ENCODE measurements at regions not wholly inside any gene's neighbourhood (a gene's known extent, or its start where the extent isn't known, plus 50 kb on each side); places are given as distances from the start of the nearest gene placed in this dataset.

GRCh38 chr5:65068410-65068809, 299.7 kb downstream of the CWC27 start:
- H3K27ac Mint-ChIP-seq: no peak overlapping the region
- POLR2A ChIA-PET: interaction anchor here (0.6 kb wide), 1 partner anchor 50 kb away, joined by 4 read pairs; no protein-coding TSS in a partner anchor
- no peak overlapping the region for H3K27ac ChIP-seq (ENCODE audit: low read depth, low read length)

GRCh38 chr5:65070026-65070425, 301.3 kb downstream of the CWC27 start:
- CTCF ChIA-PET: no interaction called here
- no peaks in the 10 kb centered on the region for H3K36me3 ChIP-seq (ENCODE audit: insufficient read depth, low read length)
- Mint-ChIP-seq H3K36me3 (peaks cover 0 to 2% (median 0%) of the 10 kb centered on the region in 3 donors), H3K27ac (peak overlapping the region in 1 of 8 donors; percentile 40), H3K9me3 (no peaks in the 10 kb centered on the region), H3K27me3 (peaks cover 3 to 22% of the 10 kb centered on the region in 2 donors), H3K4me1 (no peaks in the 10 kb centered on the region), H3K4me3 (no peak overlapping the region)
- no peaks in the 10 kb centered on the region for H3K4me1 ChIP-seq (ENCODE audit: insufficient read depth, low read length)
- POLR2A ChIA-PET: no interaction called here
- no peak overlapping the region for H3K27ac ChIP-seq (ENCODE audit: low read depth, low read length)
- no peak for DNase-seq
- H3K4me3 ChIP-seq (ENCODE audit: low read length): no peak overlapping the region
- H3K27me3 ChIP-seq (ENCODE audit: insufficient read depth, low read length, poor library complexity, severe bottlenecking): no peaks in the 10 kb centered on the region
- H3K9me3 ChIP-seq (ENCODE audit: low read length): no peaks in the 10 kb centered on the region

More at GRCh38 chr5:65068410-65068809, 299.7 kb downstream of the CWC27 start:
- Mint-ChIP-seq H3K4me1 (no peaks in the 10 kb centered on the region), H3K36me3 (peaks cover 0 to 2% (median 0%) of the 10 kb centered on the region in 3 donors), H3K27me3 (peaks cover 6 to 31% of the 10 kb centered on the region in 2 donors), H3K9me3 (no peaks in the 10 kb centered on the region), H3K4me3 (no peak overlapping the region)
- no peaks in the 10 kb centered on the region for H3K9me3 ChIP-seq (ENCODE audit: low read length)
- no peak for DNase-seq
- no peaks in the 10 kb centered on the region for H3K4me1 ChIP-seq (ENCODE audit: insufficient read depth, low read length)
- no peak overlapping the region for H3K4me3 ChIP-seq (ENCODE audit: low read length)
- CTCF ChIA-PET: no interaction called here
- H3K36me3 ChIP-seq (ENCODE audit: insufficient read depth, low read length): no peaks in the 10 kb centered on the region
- no peaks in the 10 kb centered on the region for H3K27me3 ChIP-seq (ENCODE audit: insufficient read depth, low read length, poor library complexity, severe bottlenecking)

GRCh38 chr5:65072850-65073249, 304.1 kb downstream of the CWC27 start:
- no peak overlapping the region for H3K27ac ChIP-seq (ENCODE audit: low read depth, low read length)
- CTCF ChIA-PET: interaction anchor here (1.1 to 2.4 kb wide), 2 partner anchors 8 to 10 kb away, joined by 3 to 5 read pairs; no protein-coding TSS in a partner anchor
- POLR2A ChIA-PET: no interaction called here

GRCh38 chr5:65073250-65073661, 304.5 kb downstream of the CWC27 start:
- Histone ChIP-seq H3K36me3 (ENCODE audit: insufficient read depth, low read length) (no peaks in the 10 kb centered on the region), H3K27ac (ENCODE audit: low read depth, low read length) (no peak overlapping the region), H3K4me1 (ENCODE audit: insufficient read depth, low read length) (no peaks in the 10 kb centered on the region), H3K27me3 (ENCODE audit: insufficient read depth, low read length, poor library complexity, severe bottlenecking) (no peaks in the 10 kb centered on the region), H3K4me3 (ENCODE audit: low read length) (no peak overlapping the region), H3K9me3 (ENCODE audit: low read length) (no peaks in the 10 kb centered on the region)
- H3K27ac Mint-ChIP-seq: no peak overlapping the region
- ChIA-PET POLR2A (no interaction called here), CTCF (interaction anchor here (1.6 to 2.4 kb wide), 2 partner anchors 8 to 305 kb away, joined by 3 to 5 read pairs; partner anchors contain the start of gene SREK1IP1)
- no peak overlapping the region for H3K4me3 Mint-ChIP-seq
- H3K4me1 Mint-ChIP-seq: peaks cover 2 to 5% (median 5%) of the 10 kb centered on the region in 3 donors
- no peaks in the 10 kb centered on the region for H3K9me3 Mint-ChIP-seq
- peaks cover 8 to 11% of the 10 kb centered on the region in 2 donors for H3K27me3 Mint-ChIP-seq
- DNase-seq: no peak
- H3K36me3 Mint-ChIP-seq: no peaks in the 10 kb centered on the region

More at GRCh38 chr5:65072850-65073249, 304.1 kb downstream of the CWC27 start:
- Mint-ChIP-seq H3K36me3 (no peaks in the 10 kb centered on the region), H3K4me1 (peaks cover 2 to 5% (median 5%) of the 10 kb centered on the region in 3 donors), H3K9me3 (no peaks in the 10 kb centered on the region), H3K4me3 (no peak overlapping the region), H3K27me3 (peaks cover 4 to 7% of the 10 kb centered on the region in 2 donors), H3K27ac (peak overlapping the region in 1 of 8 donors; percentile 19)
- H3K4me1 ChIP-seq (ENCODE audit: insufficient read depth, low read length): no peaks in the 10 kb centered on the region
- H3K27me3 ChIP-seq (ENCODE audit: insufficient read depth, low read length, poor library complexity, severe bottlenecking): no peaks in the 10 kb centered on the region
- DNase-seq: no peak
- H3K36me3 ChIP-seq (ENCODE audit: insufficient read depth, low read length): no peaks in the 10 kb centered on the region
- no peaks in the 10 kb centered on the region for H3K9me3 ChIP-seq (ENCODE audit: low read length)
- no peak overlapping the region for H3K4me3 ChIP-seq (ENCODE audit: low read length)

- no peaks in the 10 kb centered on the region for H3K36me3 ChIP-seq (ENCODE audit: insufficient read depth, low read length)
- no peaks in the 10 kb centered on the region for H3K27me3 ChIP-seq (ENCODE audit: insufficient read depth, low read length, poor library complexity, severe bottlenecking)
- peak overlapping the region in 1 of 8 donors; percentile 30 for H3K27ac Mint-ChIP-seq
- H3K4me1 Mint-ChIP-seq: peaks cover 4 to 5% (median 5%) of the 10 kb centered on the region in 3 donors
- no peaks in the 10 kb centered on the region for H3K9me3 ChIP-seq (ENCODE audit: low read length)
- DNase-seq: no peak
- POLR2A ChIA-PET: no interaction called here
- CTCF ChIA-PET: interaction anchor here (0.7 to 3.1 kb wide), 7 partner anchors 9 to 411 kb away, joined by 3 to 15 read pairs (median 3); partner anchors contain the start of gene ADAMTS6
- H3K4me3 Mint-ChIP-seq: no peak overlapping the region
- H3K9me3 Mint-ChIP-seq: no peaks in the 10 kb centered on the region
- no peak overlapping the region for H3K27ac ChIP-seq (ENCODE audit: low read depth, low read length)
- no peaks in the 10 kb centered on the region for H3K4me1 ChIP-seq (ENCODE audit: insufficient read depth, low read length)
- H3K27me3 Mint-ChIP-seq: peaks cover 6 to 12% of the 10 kb centered on the region in 2 donors
- no peaks in the 10 kb centered on the region for H3K36me3 Mint-ChIP-seq
- H3K4me3 ChIP-seq (ENCODE audit: low read length): no peak overlapping the region
Observed at GRCh38 chr5:65075623-65076250, 307.0 kb downstream of the CWC27 start.

- H3K27ac ChIP-seq (ENCODE audit: low read depth, low read length): no peak overlapping the region
- no peaks in the 10 kb centered on the region for H3K36me3 ChIP-seq (ENCODE audit: insufficient read depth, low read length)
- CTCF ChIA-PET: interaction anchor here (0.7 to 3.1 kb wide), 7 partner anchors 9 to 410 kb away, joined by 3 to 15 read pairs (median 3); partner anchors contain the start of gene ADAMTS6
- Mint-ChIP-seq H3K27me3 (peaks cover 6 to 12% of the 10 kb centered on the region in 2 donors), H3K9me3 (no peaks in the 10 kb centered on the region), H3K27ac (peak overlapping the region in 3 of 8 donors; percentile 54 to 80 (median 65)), H3K4me3 (no peak overlapping the region), H3K4me1 (peaks cover 4 to 5% (median 5%) of the 10 kb centered on the region in 3 donors), H3K36me3 (no peaks in the 10 kb centered on the region)
- POLR2A ChIA-PET: no interaction called here
- H3K27me3 ChIP-seq (ENCODE audit: insufficient read depth, low read length, poor library complexity, severe bottlenecking): no peaks in the 10 kb centered on the region
- DNase-seq: peak in 4 of 5 donors; percentile 12 to 63 (median 51)
- H3K9me3 ChIP-seq (ENCODE audit: low read length): no peaks in the 10 kb centered on the region
- H3K4me1 ChIP-seq (ENCODE audit: insufficient read depth, low read length): no peaks in the 10 kb centered on the region
- no peak overlapping the region for H3K4me3 ChIP-seq (ENCODE audit: low read length)
Observed at GRCh38 chr5:65076251-65076869, 307.6 kb downstream of the CWC27 start.

GRCh38 chr5:65077653-65078052, 308.9 kb downstream of the CWC27 start:
- Histone ChIP-seq H3K4me3 (ENCODE audit: low read length) (no peak overlapping the region), H3K36me3 (ENCODE audit: insufficient read depth, low read length) (no peaks in the 10 kb centered on the region), H3K4me1 (ENCODE audit: insufficient read depth, low read length) (no peaks in the 10 kb centered on the region), H3K27ac (ENCODE audit: low read depth, low read length) (no peak overlapping the region), H3K9me3 (ENCODE audit: low read length) (no peaks in the 10 kb centered on the region), H3K27me3 (ENCODE audit: insufficient read depth, low read length, poor library complexity, severe bottlenecking) (no peaks in the 10 kb centered on the region)
- Mint-ChIP-seq H3K4me3 (no peak overlapping the region), H3K9me3 (no peaks in the 10 kb centered on the region), H3K4me1 (peaks cover 4 to 5% (median 5%) of the 10 kb centered on the region in 3 donors), H3K27ac (peak overlapping the region in 1 of 8 donors; percentile 17), H3K36me3 (no peaks in the 10 kb centered on the region), H3K27me3 (peaks cover 6% of the 10 kb centered on the region in 2 donors)
- CTCF ChIA-PET: interaction anchor here (0.8 kb wide), 1 partner anchor 27 kb away, joined by 3 read pairs; no protein-coding TSS in a partner anchor
- DNase-seq: no peak
- POLR2A ChIA-PET: no interaction called here

GRCh38 chr5:65078331-65078730, 309.6 kb downstream of the CWC27 start:
- peaks cover 6% of the 10 kb centered on the region in 2 donors for H3K27me3 Mint-ChIP-seq
- DNase-seq: no peak
- no peak overlapping the region for H3K27ac Mint-ChIP-seq
- Histone ChIP-seq H3K36me3 (ENCODE audit: insufficient read depth, low read length) (no peaks in the 10 kb centered on the region), H3K9me3 (ENCODE audit: low read length) (no peaks in the 10 kb centered on the region), H3K4me3 (ENCODE audit: low read length) (no peak overlapping the region), H3K4me1 (ENCODE audit: insufficient read depth, low read length) (no peaks in the 10 kb centered on the region), H3K27ac (ENCODE audit: low read depth, low read length) (no peak overlapping the region), H3K27me3 (ENCODE audit: insufficient read depth, low read length, poor library complexity, severe bottlenecking) (no peaks in the 10 kb centered on the region)
- CTCF ChIA-PET: interaction anchor here (0.8 kb wide), 1 partner anchor 26 kb away, joined by 3 read pairs; no protein-coding TSS in a partner anchor
- POLR2A ChIA-PET: no interaction called here
- no peaks in the 10 kb centered on the region for H3K9me3 Mint-ChIP-seq
- peaks cover 4 to 5% (median 5%) of the 10 kb centered on the region in 3 donors for H3K4me1 Mint-ChIP-seq
- no peaks in the 10 kb centered on the region for H3K36me3 Mint-ChIP-seq
- H3K4me3 Mint-ChIP-seq: no peak overlapping the region

Measured in CD8-positive, alpha-beta memory T cell (primary cell).